ENCODE measurements at regions not wholly inside any gene's neighbourhood (a gene's known extent, or its start where the extent isn't known, plus 50 kb on each side); places are given as distances from the start of the nearest gene placed in this dataset.

DNA sequence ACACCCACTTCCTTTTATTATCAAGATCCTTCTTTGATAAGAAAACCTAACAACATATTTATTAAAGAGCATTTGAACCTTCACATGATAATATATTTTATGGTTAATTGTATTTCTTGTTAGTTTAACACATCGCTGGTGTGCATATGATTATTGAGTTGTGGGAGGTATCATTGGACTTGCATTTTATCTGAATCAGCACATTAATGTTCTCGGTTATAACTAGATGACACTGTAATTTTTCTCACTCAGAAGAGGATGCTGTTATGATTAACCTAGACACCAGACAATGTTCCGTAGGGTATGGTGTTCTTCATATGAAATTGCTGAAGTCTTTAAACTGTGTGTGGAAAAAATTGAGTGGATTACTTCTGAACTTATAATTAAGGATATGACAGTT, 1188.3 kb upstream of the EPHA6 start:
- TF ChIP-seq, protein P1, sequence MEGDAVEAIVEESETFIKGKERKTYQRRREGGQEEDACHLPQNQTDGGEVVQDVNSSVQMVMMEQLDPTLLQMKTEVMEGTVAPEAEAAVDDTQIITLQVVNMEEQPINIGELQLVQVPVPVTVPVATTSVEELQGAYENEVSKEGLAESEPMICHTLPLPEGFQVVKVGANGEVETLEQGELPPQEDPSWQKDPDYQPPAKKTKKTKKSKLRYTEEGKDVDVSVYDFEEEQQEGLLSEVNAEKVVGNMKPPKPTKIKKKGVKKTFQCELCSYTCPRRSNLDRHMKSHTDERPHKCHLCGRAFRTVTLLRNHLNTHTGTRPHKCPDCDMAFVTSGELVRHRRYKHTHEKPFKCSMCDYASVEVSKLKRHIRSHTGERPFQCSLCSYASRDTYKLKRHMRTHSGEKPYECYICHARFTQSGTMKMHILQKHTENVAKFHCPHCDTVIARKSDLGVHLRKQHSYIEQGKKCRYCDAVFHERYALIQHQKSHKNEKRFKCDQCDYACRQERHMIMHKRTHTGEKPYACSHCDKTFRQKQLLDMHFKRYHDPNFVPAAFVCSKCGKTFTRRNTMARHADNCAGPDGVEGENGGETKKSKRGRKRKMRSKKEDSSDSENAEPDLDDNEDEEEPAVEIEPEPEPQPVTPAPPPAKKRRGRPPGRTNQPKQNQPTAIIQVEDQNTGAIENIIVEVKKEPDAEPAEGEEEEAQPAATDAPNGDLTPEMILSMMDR (IDR thresholded peaks at IDR 0.05; ENCODE audit: partially characterized antibody, unreplicated experiment), result no peak
- Mint-ChIP-seq H3K4me3 (ENCODE audit: unreplicated experiment) (no peak overlapping the region), H3K4me1 (ENCODE audit: low read depth, unreplicated experiment) (no peaks in the 10 kb centered on the region)

DNA sequence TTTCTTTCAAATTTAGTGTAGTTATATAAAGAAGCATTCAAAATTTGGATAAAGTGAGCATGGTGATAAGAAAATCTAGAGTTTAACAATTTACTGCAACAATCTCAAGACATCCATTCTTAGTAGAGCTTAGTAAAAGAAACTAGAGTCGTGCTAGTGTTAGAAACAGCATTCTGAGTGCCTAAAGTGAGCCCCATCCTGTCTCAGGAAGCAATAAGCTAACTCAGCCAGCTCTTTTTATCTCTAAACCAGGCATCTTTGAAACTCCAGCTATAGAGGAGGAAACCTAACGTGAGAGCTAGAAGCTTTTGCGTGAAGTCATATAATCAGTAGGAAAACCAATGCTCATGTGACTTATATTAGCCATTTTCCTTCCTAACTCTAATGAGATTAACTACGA, 1187.1 kb upstream of the EPHA6 start:
- H3K4me3 Mint-ChIP-seq (ENCODE audit: unreplicated experiment), result no peak overlapping the region
- H3K36me3 Mint-ChIP-seq (ENCODE audit: unreplicated experiment), result no peaks in the 10 kb centered on the region
- DNase-seq, result no peak
- no peak overlapping the region for H3K27ac Mint-ChIP-seq (ENCODE audit: unreplicated experiment)
- H3K27me3 Mint-ChIP-seq (ENCODE audit: unreplicated experiment), result no peaks in the 10 kb centered on the region
- TF ChIP-seq, protein P1 (IDR thresholded peaks at IDR 0.05; ENCODE audit: partially characterized antibody, unreplicated experiment), result no peak
- no peaks in the 10 kb centered on the region for H3K4me1 Mint-ChIP-seq (ENCODE audit: low read depth, unreplicated experiment)
- no peaks in the 10 kb centered on the region for H3K9me3 Mint-ChIP-seq (ENCODE audit: unreplicated experiment)

More for the DNA sequence above, 1188.3 kb upstream of the EPHA6 start:
- Mint-ChIP-seq H3K27ac (ENCODE audit: unreplicated experiment) (no peak overlapping the region), H3K36me3 (ENCODE audit: unreplicated experiment) (no peaks in the 10 kb centered on the region), H3K27me3 (ENCODE audit: unreplicated experiment) (no peaks in the 10 kb centered on the region), H3K9me3 (ENCODE audit: unreplicated experiment) (no peaks in the 10 kb centered on the region)
- DNase-seq, result no peak

DNA sequence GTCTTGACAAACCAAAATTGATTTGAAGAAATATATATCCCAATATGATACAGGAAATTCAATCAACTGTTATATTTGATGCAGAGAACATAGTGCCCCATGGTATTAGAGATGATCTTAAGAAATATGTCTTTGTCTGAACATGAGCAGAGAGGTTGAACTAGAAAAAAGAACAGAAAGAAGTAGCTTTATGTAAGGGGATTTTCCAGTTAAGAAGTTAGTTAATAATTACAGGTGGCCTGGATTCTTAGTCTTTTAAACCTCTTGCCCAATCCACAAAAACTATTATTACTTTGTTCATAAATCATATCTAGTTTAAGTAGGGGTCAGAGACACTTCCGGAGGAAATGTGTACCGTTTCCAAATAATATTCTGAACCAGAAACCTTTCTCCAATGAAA, 1186.7 kb upstream of the EPHA6 start:
- TF ChIP-seq, protein P1 (IDR thresholded peaks at IDR 0.05; ENCODE audit: partially characterized antibody, unreplicated experiment), result no peak
- no peaks in the 10 kb centered on the region for H3K9me3 Mint-ChIP-seq (ENCODE audit: unreplicated experiment)
- H3K27me3 Mint-ChIP-seq (ENCODE audit: unreplicated experiment), result no peaks in the 10 kb centered on the region
- H3K36me3 Mint-ChIP-seq (ENCODE audit: unreplicated experiment), result no peaks in the 10 kb centered on the region
- DNase-seq, result no peak
- no peak overlapping the region for H3K27ac Mint-ChIP-seq (ENCODE audit: unreplicated experiment)
- H3K4me1 Mint-ChIP-seq (ENCODE audit: low read depth, unreplicated experiment), result no peaks in the 10 kb centered on the region
- H3K4me3 Mint-ChIP-seq (ENCODE audit: unreplicated experiment), result no peak overlapping the region

DNA sequence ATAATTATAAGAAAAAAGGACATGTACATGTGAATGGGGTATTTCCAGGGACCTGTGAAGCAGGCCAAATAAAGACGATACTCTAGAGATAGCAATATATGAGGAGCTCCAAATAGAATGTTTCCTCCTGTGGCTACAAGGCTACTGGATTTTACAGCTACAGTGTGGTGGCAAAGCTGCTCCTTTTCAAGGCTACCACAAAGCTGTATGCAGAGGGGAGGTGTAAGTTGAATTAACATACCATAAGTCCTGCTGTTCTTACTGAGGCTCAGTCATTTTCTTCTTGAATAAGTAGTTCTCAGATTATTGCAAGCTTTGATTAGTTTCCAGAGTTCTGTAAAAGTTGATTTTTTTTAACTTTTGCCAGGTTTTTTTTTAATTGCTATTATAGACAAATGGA, 1184.6 kb upstream of the EPHA6 start:
- no peak overlapping the region for H3K27ac Mint-ChIP-seq (ENCODE audit: unreplicated experiment)

DNA sequence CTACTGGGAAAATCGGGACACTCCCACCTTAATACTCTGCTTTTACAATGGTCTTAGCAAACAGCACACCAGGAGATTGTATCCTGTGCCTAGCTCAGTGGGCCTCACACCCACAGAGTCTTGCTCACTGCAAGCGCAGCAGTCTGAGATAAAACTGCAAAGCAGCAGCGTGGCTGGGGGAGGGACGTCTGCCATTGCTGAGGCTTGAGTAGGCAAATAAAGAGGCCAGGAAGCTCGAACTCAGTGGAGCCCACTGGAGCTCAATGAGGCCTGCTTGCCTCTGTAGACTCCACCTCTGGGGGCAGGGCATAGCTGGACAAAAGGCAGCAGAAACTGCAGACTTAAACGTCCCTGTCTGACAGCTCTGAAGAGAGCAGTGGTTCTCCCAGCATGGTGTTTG, 1169.1 kb upstream of the EPHA6 start:
- Mint-ChIP-seq H3K27ac (ENCODE audit: unreplicated experiment) (no peak overlapping the region), H3K4me3 (ENCODE audit: unreplicated experiment) (no peak overlapping the region), H3K36me3 (ENCODE audit: unreplicated experiment) (peaks cover 5% of the 10 kb centered on the region), H3K9me3 (ENCODE audit: unreplicated experiment) (peaks cover 5% of the 10 kb centered on the region), H3K27me3 (ENCODE audit: unreplicated experiment) (peaks cover 1% of the 10 kb centered on the region), H3K4me1 (ENCODE audit: low read depth, unreplicated experiment) (no peaks in the 10 kb centered on the region)
- TF ChIP-seq, protein P1 (IDR thresholded peaks at IDR 0.05; ENCODE audit: partially characterized antibody, unreplicated experiment), result no peak
- DNase-seq, result no peak

More for the DNA sequence above, 1184.6 kb upstream of the EPHA6 start:
- Mint-ChIP-seq H3K4me3 (ENCODE audit: unreplicated experiment) (no peak overlapping the region), H3K9me3 (ENCODE audit: unreplicated experiment) (no peaks in the 10 kb centered on the region), H3K4me1 (ENCODE audit: low read depth, unreplicated experiment) (no peaks in the 10 kb centered on the region), H3K27me3 (ENCODE audit: unreplicated experiment) (no peaks in the 10 kb centered on the region), H3K36me3 (ENCODE audit: unreplicated experiment) (no peaks in the 10 kb centered on the region)
- no peak for DNase-seq
- TF ChIP-seq, protein P1 (IDR thresholded peaks at IDR 0.05; ENCODE audit: partially characterized antibody, unreplicated experiment), result no peak

Data from glutamatergic neuron (in vitro differentiated cells).